Activated B cell treated with CpG ODN at 0.5 μM for 24 hours (primary cell): ENCODE measurements at regions not wholly inside any gene's neighbourhood (a gene's known extent, or its start where the extent isn't known, plus 50 kb on each side); places are given as distances from the start of the nearest gene placed in this dataset.

Experiments
- ATAC-seq: fragments of 200-7000 bp; cut with Tn5 transposase; one replicate; pipeline ENCODE4 v1.10.0; 2021; ENCODE audit warnings: low read depth, mild to moderate bottlenecking, moderate library complexity
- CTCF ChIA-PET: fragments of 350-600 bp; sonication (Branson Sonifier 250); formaldehyde crosslinking; loops from one replicate; lab custom pipeline; 2021; ENCODE audit warnings: antibody characterized with exemption; lab: Charles Lee
- POLR2A ChIA-PET: fragments of 350-600 bp; sonication (Branson Sonifier 250); formaldehyde crosslinking; loops from one replicate; lab custom pipeline; 2021; ENCODE audit warnings: antibody characterized with exemption; lab: Charles Lee
- DNase-seq: peaks from one replicate; pipeline ENCODE4 v3.0.0; 2022
- H3K27ac Mint-ChIP-seq: one replicate; pipeline ENCODE4 v1.8.0; 2020; ENCODE audit warnings: mixed read lengths
- H3K27me3 Mint-ChIP-seq: one replicate; pipeline ENCODE4 v1.8.0; 2021; ENCODE audit warnings: mixed read lengths
- H3K36me3 Mint-ChIP-seq: one replicate; pipeline ENCODE4 v1.8.0; 2021; ENCODE audit warnings: low read depth, mixed read lengths
- H3K4me1 Mint-ChIP-seq: one replicate; pipeline ENCODE4 v1.8.0; 2021; ENCODE audit warnings: mixed read lengths
- H3K4me3 Mint-ChIP-seq: one replicate; pipeline ENCODE4 v1.8.0; 2020; ENCODE audit warnings: mild to moderate bottlenecking, mixed read lengths
- H3K9me3 Mint-ChIP-seq: one replicate; pipeline ENCODE4 v1.8.0; 2020; ENCODE audit warnings: mixed read lengths
- CTCF ChIP-seq: fragments of 200-600 bp; IDR thresholded peaks from one replicate; pipeline ENCODE4 v1.8.0; 2022; ENCODE audit warnings: antibody characterized with exemption, mild to moderate bottlenecking
- intact Hi-C: fragments of 100-400 bp; cut with micrococcal nuclease; formaldehyde crosslinking; loops from one replicate; pipeline ENCODE4 v1.15.1; 2024

- ATAC-seq (no peak), DNase-seq (no peak)
- Mint-ChIP-seq H3K27me3 (peaks cover 15% of the 10 kb centered on the region), H3K27ac (no peak overlapping the region), H3K4me1 (no peaks in the 10 kb centered on the region), H3K9me3 (no peaks in the 10 kb centered on the region), H3K4me3 (no peak overlapping the region), H3K36me3 (no peaks in the 10 kb centered on the region)
- CTCF ChIA-PET: no interaction called here
- POLR2A ChIA-PET: no interaction called here
- intact Hi-C loops: no loop called here
- TF ChIP-seq CTCF: no peak
Measured at GRCh38 chr2:239821694-239822075, 203.5 kb downstream of the NDUFA10 start.

GRCh38 chr2:239820836-239821693 lies 204.1 kb downstream of the NDUFA10 start:
- no peak overlapping the region for H3K27ac Mint-ChIP-seq
- H3K4me1 Mint-ChIP-seq: no peaks in the 10 kb centered on the region
- no peak for TF ChIP-seq CTCF
- peaks cover 15% of the 10 kb centered on the region for H3K27me3 Mint-ChIP-seq
- CTCF ChIA-PET: no interaction called here
- intact Hi-C loops: no loop called here
- POLR2A ChIA-PET: no interaction called here
- no peak for ATAC-seq
- H3K36me3 Mint-ChIP-seq: no peaks in the 10 kb centered on the region
- H3K4me3 Mint-ChIP-seq: no peak overlapping the region
- no peak for DNase-seq
- no peaks in the 10 kb centered on the region for H3K9me3 Mint-ChIP-seq

- ChIA-PET POLR2A (no interaction called here), CTCF (no interaction called here)
- Mint-ChIP-seq H3K9me3 (no peaks in the 10 kb centered on the region), H3K4me3 (no peak overlapping the region), H3K4me1 (no peaks in the 10 kb centered on the region), H3K36me3 (no peaks in the 10 kb centered on the region), H3K27ac (no peak overlapping the region), H3K27me3 (peaks cover 15% of the 10 kb centered on the region)
- intact Hi-C loops: no loop called here
- DNase-seq: no peak
- no peak for TF ChIP-seq CTCF
- ATAC-seq: no peak
Measured at GRCh38 chr2:239819974-239820555, 205.1 kb downstream of the NDUFA10 start.

GRCh38 chr2:239819091-239819973 lies 205.8 kb downstream of the NDUFA10 start:
- CTCF ChIA-PET: no interaction called here
- no peak for DNase-seq
- Mint-ChIP-seq H3K4me1 (no peaks in the 10 kb centered on the region), H3K36me3 (no peaks in the 10 kb centered on the region), H3K4me3 (no peak overlapping the region), H3K9me3 (no peaks in the 10 kb centered on the region), H3K27ac (no peak overlapping the region), H3K27me3 (peaks cover 15% of the 10 kb centered on the region)
- no peak for TF ChIP-seq CTCF
- POLR2A ChIA-PET: no interaction called here
- intact Hi-C loops: no loop called here
- ATAC-seq: no peak

GRCh38 chr2:239818531-239819011 lies 206.6 kb downstream of the NDUFA10 start:
- no peaks in the 10 kb centered on the region for H3K4me1 Mint-ChIP-seq
- ChIA-PET POLR2A (no interaction called here), CTCF (no interaction called here)
- intact Hi-C loops: no loop called here
- ATAC-seq: no peak
- H3K27ac Mint-ChIP-seq: no peak overlapping the region
- H3K36me3 Mint-ChIP-seq: no peaks in the 10 kb centered on the region
- no peak overlapping the region for H3K4me3 Mint-ChIP-seq
- H3K27me3 Mint-ChIP-seq: peaks cover 15% of the 10 kb centered on the region
- no peak for DNase-seq
- TF ChIP-seq CTCF: no peak
- no peaks in the 10 kb centered on the region for H3K9me3 Mint-ChIP-seq
